GM21737 (cell line): ENCODE measurements at regions not wholly inside any gene's neighbourhood (a gene's known extent, or its start where the extent isn't known, plus 50 kb on each side); places are given as distances from the start of the nearest gene placed in this dataset.
"Not testable (repeated sequence)": the region's sequence is repeated elsewhere in the genome, so short reads cannot be mapped to it uniquely, and the experiment has no call there.

Experiments
- ATAC-seq: cut with Tn5 transposase; IDR thresholded peaks from one replicate; pipeline ENCODE4 v1.9.1; 2021; ENCODE audit warnings: mild to moderate bottlenecking, moderate library complexity; ENCODE audit not compliant: unreplicated experiment

- ATAC-seq, result not testable (repeated sequence)
These were observed 118.4 kb upstream of the PTPN20 start for GRCh38 chr10:46792657-46793357.

GRCh38 chr10:46796351-46796750 is 114.9 kb upstream of the PTPN20 start:
- not testable (repeated sequence) for ATAC-seq

DNA sequence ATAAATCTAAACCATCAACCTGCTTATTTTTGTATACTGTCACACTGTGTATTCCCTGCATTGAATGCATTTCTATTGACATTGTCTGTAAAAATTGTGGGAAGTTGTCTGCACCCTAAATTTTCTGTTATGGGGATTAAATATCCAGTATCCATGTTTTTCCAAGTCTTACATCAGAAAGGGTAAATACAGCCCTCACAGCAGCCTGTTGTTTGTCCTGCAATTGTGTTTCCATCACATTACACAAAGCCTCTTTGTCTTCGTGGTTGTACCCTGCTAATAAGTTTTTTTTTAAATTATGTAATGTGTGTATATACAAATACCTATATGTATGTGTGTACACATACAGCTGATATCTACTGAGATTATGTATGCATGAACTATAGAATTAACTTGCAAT is 109.2 kb upstream of the PTPN20 start:
- not testable (repeated sequence) for ATAC-seq

DNA sequence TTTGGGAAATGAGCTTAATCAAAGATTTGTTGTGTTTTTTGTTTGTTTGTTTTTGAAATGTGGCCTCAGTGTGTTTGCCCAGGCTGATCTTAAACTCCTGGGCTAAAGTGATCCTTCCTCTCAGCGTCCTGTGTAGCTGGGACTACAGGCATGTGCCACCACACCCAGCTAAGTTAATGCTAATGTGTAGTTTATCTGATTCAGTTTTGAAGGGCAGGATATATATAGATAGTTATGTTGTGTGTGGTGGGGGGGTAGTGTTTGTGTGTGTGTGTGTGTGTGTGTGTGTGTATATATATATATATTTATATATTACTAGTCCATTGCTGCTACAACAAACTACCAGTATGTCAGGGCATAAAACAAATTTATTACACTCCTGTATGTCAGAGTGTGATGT is 108.1 kb upstream of the PTPN20 start:
- not testable (repeated sequence) for ATAC-seq

- ATAC-seq, result not testable (repeated sequence)
These were observed 101.0 kb upstream of the PTPN20 start for GRCh38 chr10:46810222-46810621.

DNA sequence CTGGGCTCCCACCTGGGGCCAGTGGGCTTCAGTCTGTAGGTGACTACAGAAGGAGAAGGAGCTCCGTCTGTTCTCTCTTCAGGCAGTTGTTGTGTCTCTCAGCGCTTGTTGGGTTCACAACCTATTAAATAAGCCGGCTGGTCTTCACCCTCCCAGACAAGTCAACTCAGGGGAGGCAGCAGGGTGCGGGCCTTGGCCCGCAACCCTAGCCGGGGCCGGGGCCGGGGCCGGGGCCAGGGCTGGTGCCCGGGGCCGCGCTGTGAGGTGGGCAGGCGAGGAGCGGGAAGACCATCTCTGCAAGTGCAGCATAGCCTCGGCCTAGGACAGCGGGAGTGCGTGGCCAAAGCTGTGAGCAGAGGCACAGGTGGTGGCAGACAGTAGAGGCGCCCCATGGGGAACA is 95.1 kb upstream of the PTPN20 start:
- not testable (repeated sequence) for ATAC-seq

- not testable (repeated sequence) for ATAC-seq
These were observed 70.7 kb upstream of the PTPN20 start for GRCh38 chr10:46840393-46841050.

GRCh38 chr10:46841051-46841593 is 70.1 kb upstream of the PTPN20 start:
- ATAC-seq, result not testable (repeated sequence)

DNA sequence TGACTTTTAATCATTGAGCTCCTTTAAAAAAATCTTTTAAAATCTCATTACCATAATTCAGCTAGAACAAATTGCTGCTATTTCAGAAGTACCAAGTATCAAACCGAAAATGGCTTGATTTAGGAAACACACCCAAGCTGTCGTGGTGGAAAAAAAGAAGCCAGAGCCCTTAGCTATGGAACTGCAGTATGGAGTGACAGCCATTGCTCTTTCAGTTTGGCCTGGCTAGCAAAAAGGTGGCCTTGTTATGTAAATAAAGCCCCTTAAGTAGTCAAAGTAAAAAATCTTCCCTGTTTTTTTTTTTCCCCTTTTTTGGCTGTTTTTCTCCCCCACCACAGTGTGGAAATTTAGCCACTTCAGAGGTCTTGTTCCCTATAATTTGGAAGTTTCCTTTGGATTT is 66.0 kb upstream of the PTPN20 start:
- ATAC-seq, result not testable (repeated sequence)

- ATAC-seq, result not testable (repeated sequence)
These were observed 65.6 kb upstream of the PTPN20 start for GRCh38 chr10:46845640-46846039.

GRCh38 chr10:46860753-46861152 is 50.5 kb upstream of the PTPN20 start:
- ATAC-seq, result not testable (repeated sequence)
